NT2/D1 (cell line): ENCODE measurements at regions not wholly inside any gene's neighbourhood (a gene's known extent, or its start where the extent isn't known, plus 50 kb on each side); places are given as distances from the start of the nearest gene placed in this dataset.
"Not testable (repeated sequence)": the region's sequence is repeated elsewhere in the genome, so short reads cannot be mapped to it uniquely, and the experiment has no call there.

Experiments used
- SUZ12 ChIP-seq: IDR thresholded peaks from 2 replicates; pipeline ENCODE4 v1.6.1; 2011; ENCODE audit not compliant: insufficient read length, insufficient read depth; ENCODE audit errors: extremely low read depth
- YY1 ChIP-seq: IDR thresholded peaks from 2 replicates; pipeline ENCODE4 v1.6.1; 2011; ENCODE audit not compliant: insufficient read length, insufficient read depth

DNA sequence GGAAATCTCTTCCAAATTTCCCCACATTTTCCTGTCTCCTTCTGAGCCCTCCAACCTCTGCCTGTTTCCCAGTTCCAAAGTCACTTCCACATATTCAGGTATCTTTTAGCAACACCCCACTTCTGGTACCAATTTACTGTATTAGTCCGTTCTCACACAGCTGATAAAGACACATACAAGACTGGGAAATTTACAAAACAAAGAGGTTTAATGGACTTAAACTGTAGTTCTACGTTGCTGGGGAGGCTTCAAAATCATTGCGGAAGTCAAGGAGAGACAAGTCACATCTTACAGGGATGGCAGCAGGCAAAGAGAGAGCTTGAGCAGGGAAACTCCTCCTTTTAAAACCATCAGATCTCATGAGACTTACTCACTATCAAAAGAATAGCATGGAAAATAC, 122.0 kb downstream of the ALG1L2 start:
- TF ChIP-seq YY1, SUZ12: not testable (repeated sequence)
